HG02840 (cell line): ENCODE measurements at regions not wholly inside any gene's neighbourhood (a gene's known extent, or its start where the extent isn't known, plus 50 kb on each side); places are given as distances from the start of the nearest gene placed in this dataset.
"Not testable (repeated sequence)": the region's sequence is repeated elsewhere in the genome, so short reads cannot be mapped to it uniquely, and the experiment has no call there.

ENCODE experiments used
- ATAC-seq: cut with Tn5 transposase; IDR thresholded peaks from one replicate; pipeline ENCODE4 v1.9.1; 2021; ENCODE audit warnings: mild to moderate bottlenecking, moderate library complexity, moderate number of reproducible peaks; ENCODE audit not compliant: unreplicated experiment, low FRiP score

DNA sequence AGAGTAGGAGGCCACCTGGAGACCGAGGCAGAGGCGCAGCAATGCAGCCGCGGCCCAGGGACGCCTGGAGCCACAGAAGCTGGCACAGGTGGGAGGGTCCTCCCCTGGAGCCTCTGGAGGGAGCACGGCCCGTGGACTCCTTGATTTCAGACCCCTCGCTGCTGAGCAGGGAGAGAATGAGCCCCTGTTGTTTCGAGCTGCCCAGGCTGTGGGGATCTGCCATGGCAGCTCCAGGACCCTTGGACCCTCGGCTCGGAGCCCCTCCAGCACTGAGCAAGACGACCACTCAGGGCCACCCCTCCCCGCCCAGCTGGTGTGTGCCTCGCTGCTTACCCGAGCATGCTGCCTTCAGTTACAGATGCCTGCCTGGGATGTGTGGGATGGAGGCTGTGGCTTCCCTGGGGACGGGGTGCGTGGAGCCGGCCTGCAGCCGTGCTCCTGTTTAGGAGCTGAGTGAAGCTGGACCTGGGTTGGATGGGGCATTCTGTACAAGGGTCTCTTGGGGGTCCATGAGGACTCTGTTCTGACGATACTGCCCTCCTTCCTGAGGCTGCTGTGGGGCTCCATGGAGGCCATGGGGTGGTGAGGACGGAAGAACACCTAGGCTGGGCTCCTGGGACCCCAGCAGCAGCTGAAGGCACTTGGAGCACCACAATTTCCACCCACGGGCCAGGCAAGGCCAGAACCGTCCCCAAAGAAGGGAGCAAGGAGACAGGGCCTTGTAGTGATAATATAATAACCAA lies 115.1 kb upstream of the LPCAT1 start:
- no peak for ATAC-seq

DNA sequence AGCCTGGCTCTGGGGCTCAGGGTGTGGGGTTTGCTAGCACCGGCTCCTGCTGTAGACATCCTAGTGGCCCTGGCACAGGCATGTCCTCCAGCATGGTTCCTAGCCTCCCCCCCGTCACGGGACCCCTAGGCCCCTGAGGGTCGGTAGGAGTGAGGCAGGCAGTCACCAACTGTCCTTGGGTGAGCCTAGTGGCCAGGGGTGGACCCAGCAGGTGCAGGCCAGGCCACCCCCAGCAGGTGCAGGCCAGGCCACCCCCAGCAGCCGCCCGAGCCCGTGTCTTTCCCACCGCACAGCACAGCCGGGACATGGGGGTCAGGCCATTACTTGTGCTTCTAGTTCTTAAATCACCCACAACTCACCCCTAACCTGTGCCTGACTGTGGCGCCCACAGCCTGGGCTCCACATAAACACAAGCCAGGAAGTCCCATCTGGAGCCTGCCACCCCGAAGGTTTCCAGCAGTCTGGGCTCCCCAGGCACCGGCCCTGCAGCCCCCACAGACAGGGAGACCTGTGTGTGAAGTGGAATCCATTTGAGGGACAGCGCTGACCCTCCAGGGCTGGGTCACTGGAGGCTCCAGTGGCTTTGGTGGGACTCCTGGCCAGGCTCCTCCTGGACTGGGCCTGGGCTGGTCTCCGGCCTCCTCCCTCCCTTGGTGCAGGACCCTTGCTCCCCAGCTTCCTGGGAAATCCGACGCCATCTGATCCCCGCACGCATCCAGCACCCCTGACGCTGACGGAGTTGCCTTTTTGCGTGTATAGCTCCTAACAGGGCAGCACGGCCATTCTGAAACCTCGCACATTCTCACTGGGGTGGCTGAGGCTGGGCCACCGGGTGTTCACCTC lies 114.1 kb upstream of the LPCAT1 start:
- ATAC-seq = no peak

DNA sequence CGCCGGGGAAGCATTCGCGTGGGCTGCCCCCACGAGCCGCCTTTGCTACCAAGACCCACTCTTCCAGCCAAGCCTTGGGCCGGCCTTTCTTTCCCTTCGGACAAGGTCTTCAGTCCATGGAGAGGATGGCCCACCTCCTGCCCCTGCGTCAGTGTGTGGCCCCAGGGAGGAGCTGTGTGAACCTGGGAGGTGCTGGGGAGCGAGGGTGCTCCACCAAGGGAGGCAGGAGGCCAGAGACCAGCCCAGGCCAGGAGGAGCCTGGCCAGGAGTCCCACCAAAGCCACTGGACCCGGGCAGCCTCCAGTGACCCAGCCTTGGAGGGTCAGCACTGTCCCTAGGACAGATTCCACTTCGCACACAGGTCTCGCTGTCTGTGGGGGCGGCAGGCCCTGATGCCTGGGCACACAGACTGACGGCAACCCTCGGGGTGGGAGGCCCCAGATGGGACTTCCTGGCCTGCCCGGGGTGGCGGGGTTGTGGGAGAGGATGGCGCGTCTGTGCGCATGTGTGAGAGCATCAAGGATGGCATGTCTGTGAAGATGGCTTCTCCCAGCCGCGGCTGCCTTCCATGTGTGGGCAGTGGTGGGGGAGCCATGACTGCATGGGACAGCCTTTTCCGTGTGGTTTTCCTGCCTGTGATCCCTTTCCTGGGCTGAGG lies 113.3 kb upstream of the LPCAT1 start:
- ATAC-seq = no peak

DNA sequence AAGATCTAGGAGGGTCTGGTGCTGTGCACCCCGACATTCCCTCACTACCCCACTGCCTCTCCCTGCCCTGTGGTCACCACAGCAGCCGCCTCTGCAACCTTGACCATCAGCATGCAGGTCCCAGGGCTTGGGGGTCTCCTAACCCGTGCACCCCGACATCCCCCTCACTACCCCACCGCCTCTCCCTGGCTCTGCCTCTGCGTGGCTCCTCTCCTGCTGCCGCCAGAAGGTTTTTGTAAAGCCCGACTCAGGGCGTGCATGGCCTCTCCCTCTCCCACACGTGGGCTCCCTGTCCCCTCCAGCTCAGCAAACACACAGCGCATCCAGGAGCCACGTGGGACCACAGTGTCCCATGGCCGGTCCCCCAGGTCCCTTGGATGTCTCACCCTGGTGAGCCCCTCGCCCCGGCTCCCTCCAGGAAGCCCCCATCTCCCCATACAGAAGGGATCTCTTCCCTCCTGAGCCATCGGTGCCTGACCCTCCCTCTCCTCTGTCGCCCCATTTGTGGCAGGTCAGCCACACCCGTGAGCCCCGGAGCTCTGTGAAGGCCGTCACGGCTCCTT lies 112.5 kb upstream of the LPCAT1 start:
- not testable (repeated sequence) for ATAC-seq

DNA sequence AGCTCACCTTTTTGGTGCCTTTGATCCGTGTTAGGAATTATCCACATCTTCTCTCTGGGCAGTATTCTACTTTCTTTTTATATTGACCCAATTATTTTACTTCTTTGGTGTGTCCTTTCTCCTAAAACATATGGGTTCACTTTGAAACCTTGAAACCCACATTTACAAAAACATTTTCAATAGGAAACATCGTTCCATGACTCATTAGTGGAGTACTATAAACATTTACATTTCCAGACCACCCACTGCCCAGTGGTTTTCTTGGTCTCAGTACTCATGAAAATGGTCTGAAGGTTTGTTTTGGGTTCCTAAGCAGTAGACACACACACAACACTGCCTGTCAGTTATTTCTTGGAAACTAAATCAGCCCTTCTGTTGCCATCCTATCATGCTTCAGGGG lies 111.7 kb upstream of the LPCAT1 start:
- not testable (repeated sequence) for ATAC-seq

DNA sequence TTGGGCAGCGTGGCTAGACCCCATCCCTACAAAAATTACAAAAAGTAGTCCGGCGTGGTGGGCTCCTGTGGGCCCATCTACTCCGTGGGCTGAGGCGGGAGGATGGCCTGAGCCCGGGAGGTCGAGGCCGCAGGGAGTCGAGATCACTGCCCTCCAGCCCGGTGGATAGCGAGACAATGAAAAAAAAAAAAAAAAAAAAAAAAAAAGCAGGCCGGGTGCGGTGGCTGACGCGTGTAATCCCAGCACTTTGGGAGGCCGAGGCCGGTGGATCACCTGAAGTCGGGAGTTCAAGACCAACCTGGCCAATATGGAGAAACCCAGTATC lies 110.5 kb upstream of the LPCAT1 start:
- ATAC-seq = no peak

DNA sequence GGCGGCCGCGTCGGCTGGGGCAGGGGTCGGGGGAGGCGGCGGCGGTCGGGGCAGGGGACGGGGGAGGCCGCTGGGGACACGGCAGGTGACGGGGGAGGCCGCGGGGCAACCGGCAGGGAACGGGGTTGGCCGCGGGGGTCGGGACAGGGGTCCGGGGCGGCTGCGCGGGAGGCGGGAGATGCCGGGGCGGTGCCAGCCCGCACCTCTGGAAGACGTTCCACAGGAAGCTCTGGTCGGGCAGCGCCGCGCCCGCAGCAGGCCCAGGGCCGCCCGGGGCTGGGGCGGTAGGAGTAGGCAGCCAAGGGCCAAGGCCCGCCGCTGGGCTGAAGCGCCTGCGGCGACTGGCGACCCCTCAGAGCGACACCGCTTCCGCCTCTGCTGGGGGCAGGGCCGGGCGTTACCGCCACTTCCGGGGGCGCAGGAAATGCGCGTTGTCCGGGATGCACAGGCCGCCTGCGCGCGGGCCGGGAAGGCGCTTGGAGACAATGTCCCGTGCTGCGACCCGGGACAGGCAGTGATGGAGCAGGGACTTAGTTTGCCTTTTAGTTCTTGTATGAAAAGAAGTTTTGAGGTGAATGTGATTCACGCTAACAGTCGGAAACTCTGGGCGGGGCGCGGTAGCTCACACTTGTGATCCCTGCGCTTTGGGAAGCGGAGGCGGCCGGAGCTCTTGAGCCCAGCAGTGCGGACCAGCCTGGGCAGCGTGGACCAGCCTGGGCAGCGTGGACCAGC lies 110.0 kb upstream of the LPCAT1 start:
- ATAC-seq = peak; percentile 93

DNA sequence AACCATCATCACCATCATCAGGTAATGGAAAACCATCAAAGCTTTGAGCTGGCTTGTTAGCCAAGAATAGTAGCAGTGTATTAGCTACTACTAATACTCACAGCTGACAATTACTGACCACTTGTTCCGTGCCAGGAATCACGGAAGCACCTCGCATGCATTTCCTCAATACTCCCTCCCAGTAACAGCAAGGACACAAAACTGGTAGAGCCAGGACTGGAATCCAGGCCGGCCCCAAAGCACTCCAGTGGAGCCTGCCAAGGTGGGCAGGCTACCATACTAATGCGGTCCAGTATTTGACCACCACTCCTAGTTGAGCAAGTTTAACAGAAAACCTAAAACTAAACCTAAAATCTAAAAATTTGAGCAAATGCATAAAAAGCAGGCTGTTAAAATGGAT lies 107.2 kb upstream of the LPCAT1 start:
- ATAC-seq = not testable (repeated sequence)

DNA sequence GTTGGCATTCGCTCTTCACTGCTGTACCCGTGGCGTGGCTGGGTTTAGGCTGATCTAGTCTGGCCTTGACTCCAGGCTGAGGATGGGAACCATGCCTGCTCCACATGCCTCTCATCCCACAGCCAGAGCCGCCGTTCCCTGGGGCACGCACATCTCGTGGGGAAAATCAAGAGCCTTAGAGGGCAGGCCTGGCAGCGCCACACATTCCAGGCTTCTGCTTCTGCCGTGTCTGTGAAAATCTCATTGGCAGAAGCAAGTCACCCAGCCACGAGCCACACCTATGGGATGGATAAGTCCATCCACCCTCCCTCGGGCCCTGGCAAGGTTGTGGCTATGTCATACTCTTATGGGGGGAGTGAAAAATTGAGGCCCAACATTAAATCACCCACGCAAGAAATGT lies 102.6 kb upstream of the LPCAT1 start:
- not testable (repeated sequence) for ATAC-seq

DNA sequence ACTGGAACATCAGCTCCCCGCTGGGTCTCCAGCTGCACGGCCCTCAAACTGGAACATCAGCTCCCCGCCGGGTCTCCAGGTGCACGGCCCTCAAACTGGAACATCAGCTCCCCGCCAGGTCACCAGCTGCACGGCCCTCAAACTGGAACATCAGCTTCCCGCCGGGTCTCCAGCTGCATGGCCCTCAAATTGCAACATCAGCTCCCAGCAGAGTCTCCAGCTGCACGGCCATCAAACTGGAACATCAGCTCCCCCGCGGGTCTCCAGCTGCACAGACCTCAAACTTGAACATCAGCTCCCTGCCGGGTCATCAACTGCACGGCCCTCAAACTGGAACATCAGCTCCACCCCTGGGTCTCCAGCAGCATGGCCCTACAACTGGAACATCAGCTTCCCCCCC lies 95.8 kb upstream of the LPCAT1 start:
- ATAC-seq = not testable (repeated sequence)

DNA sequence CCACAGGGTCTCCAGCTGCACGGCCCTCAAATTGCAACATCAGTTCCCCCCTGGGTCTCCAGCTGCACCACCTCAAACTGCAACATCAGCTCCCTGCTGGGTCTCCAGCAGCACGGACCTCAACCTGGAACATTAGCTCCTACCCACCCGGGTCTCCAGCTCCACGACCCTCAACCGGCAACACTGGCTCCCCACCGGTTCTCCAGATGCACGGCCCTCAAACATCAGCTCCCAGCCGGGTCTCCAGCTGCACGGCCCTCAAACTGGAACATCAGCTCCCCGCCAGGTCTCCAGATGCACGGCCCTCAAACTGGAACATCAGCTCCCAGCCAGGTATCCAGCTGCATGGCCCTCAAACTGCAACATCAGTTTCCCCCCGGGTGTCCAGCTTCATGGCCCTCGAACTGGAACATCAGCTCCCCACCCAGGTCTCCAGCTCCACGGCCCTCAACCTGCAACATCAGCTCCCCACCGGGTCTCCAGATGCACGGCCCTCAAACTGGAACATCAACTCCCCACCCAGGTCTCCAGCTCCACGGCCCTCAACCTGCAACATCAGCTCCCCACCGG lies 94.6 kb upstream of the LPCAT1 start:
- ATAC-seq = not testable (repeated sequence)

DNA sequence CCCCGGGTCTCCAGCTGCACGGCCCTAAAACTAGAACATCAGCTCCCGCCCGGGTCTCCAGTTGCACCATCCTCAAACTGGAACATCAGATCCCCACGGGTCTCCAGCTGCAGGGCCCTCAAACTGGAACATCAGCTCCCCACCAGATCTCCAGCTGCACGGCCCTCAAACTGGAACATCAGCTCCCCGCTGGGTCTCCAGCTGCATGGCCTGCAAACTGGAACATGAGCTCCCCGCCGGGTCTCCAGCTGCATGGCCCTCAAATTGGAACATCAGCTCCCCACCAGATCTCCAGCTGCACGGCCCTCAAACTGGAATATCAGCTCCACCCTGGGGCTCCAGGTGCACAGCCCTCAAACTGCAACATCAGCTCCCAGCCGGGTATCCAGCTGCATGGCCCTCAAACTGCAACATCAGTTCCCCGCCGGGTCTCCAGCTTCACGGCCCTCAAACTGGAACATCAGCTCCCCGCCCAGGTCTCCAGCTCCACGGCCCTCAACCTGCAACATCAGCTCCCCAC lies 93.5 kb upstream of the LPCAT1 start:
- not testable (repeated sequence) for ATAC-seq

DNA sequence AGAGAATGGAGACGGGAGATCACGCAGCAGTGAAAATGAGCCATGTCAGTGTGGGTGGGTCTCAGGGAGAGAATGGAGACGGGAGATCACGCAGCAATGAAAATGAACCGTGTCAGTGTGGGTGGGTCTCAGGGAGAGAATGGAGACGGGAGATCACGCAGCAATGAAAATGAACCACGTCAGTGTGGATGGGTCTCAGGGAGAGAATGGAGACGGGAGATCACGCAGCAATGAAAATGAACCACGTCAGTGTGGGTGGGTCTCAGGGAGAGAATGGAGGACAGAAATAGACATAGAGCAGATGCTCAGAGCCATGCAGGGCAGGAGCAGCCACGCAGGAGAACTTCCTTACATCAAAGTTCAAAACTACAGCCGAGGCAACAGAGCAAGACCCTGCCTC lies 89.8 kb upstream of the LPCAT1 start:
- ATAC-seq = not testable (repeated sequence)

DNA sequence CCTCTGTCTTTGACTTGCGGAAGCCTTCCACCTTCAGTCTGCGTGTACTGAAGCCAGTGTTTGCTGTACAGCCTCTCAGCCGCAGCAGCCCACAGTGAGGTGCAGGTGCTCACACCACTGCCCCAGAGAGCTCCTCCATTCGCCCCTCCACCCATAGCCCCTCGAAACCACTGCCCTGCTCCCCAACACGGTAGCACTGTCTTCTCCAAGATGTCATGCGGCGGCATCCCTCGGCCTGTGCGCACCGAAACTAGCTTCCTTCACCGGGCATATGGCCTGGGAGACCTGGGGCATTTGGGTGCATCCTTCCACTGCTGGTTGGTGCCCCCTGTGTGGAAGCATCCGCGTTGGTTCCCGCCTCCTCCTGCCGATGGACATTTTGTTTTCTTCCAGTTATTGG lies 86.8 kb upstream of the LPCAT1 start:
- not testable (repeated sequence) for ATAC-seq

DNA sequence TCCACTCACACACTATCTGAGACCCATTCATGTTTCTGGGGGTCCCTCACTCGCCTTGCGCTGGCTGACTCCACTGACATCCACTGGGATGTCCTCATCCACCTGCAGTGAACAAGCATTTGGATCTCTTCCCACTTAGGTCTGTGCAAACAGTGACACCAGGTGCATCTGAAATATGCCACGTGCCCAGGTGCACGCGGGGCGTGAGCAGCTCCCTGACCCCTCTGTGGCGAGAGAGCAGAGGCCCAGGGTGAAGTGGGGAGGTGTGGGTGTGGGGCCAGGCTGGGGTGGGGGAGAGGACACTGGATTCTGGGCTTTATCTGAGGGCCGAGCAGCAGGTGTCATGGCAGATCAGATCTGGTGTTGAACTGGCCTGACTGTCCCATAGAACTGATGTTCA lies 85.4 kb upstream of the LPCAT1 start:
- not testable (repeated sequence) for ATAC-seq

DNA sequence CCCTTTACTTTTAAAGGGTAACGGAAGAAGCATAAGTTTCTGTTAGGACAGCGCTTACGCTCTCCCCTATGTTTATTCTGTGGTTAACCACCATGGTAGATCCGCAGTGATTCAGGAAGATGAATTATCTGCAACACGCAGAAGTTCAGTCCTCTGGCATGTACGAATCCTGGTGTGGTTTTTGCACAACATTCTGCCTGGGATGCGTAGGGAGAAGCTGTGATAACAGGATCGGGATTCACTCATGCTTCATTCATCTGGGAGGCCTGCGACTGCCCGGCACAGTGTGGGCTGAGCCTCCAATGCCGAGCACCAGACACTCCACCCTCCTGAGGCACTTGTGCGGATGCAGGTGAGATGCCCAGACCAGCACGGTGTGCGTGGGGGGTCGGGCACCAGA lies 84.6 kb upstream of the LPCAT1 start:
- ATAC-seq = not testable (repeated sequence)

DNA sequence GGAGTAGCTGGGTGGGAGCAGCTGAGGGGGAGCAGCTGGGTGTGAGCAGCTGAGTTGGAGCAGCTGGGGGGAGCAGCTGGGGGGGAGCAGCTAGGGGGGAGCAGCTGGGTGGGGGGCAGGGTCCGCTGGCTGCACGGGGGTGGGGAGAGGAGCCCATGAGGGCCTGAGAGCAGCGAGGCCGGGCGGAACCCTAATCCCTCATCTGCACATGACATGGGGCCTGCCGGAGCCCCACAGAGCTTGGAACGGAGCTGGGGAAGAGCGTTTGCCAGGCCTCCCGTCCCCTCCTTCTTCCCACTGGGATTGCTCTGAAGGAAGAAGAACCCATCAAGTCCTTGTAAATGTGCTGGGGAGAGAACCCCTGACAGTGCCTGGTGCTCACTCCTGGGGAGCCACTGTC lies 83.2 kb upstream of the LPCAT1 start:
- not testable (repeated sequence) for ATAC-seq

DNA sequence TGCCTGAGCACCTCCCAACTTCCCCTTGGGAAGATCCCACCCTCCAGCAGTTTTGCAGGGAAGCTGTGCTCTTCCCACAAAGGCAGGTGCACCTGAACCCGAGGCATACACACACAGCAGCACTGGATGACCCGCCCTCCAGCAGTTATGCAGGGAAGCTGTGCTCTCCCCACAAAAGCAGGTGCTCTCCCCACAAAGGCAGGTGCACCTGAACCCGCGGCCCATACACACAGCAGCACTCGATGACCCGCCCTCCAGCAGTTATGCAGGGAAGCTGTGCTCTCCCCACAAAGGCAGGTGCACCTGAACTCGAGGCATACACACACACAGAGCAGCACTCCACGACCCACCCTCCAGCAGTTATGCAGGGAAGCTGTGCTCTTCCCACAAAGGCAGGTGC lies 80.2 kb upstream of the LPCAT1 start:
- ATAC-seq = not testable (repeated sequence)

DNA sequence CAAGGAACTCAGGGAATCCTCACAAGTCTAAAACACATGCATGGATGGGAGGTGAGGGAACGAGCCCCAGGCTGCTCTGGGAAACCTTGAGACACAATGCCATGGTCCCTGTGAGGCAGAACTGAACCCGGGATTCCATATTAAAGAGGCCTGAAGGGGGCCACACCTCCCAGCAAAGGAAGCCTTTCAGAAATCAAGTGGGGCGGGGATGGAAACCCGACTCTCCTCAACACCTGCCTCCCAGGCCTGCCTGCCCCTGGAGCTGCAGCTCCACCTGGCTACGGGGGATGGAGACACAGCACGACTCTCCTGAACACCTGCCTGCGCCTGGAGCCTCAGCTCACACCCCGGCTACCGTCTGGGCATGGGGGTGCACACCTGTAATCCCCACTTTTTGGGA lies 77.8 kb upstream of the LPCAT1 start:
- ATAC-seq = not testable (repeated sequence)
